ENCODE measurements at regions not wholly inside any gene's neighbourhood (a gene's known extent, or its start where the extent isn't known, plus 50 kb on each side); places are given as distances from the start of the nearest gene placed in this dataset.

GRCh38 chr15:29540479-29540878 lies 270.9 kb upstream of the NSMCE3 start:
- TF ChIP-seq CTCF (IDR thresholded peaks at IDR 0.05; ENCODE audit: extremely low read depth in 1 of 2, insufficient read depth in 1 of 2, low read depth in 1 of 2, low read length in 2 of 2) (no peak), POLR2A (IDR thresholded peaks at IDR 0.05; ENCODE audit: low read depth, low read length) (no peak), EZH2 (IDR thresholded peaks at IDR 0.05; ENCODE audit: borderline replicate concordance, low read depth, low read length, severe bottlenecking) (no peak), POLR2AphosphoS5 (IDR thresholded peaks at IDR 0.05; ENCODE audit: insufficient read depth, low read depth, low read length) (no peak), MAX (IDR thresholded peaks at IDR 0.05; ENCODE audit: insufficient read depth, insufficient read length) (no peak)
